Kidney epithelial cell (primary cell): ENCODE measurements at regions not wholly inside any gene's neighbourhood (a gene's known extent, or its start where the extent isn't known, plus 50 kb on each side); places are given as distances from the start of the nearest gene placed in this dataset.

ENCODE experiments used
- DNase-seq: peaks from one replicate; pipeline ENCODE4 v3.0.0-alpha.2; 2010; ENCODE audit warnings: low read depth
- H3K27me3 ChIP-seq: 2 replicates; pipeline ENCODE4 v1.6.0; 2011; ENCODE audit warnings: low read length; ENCODE audit not compliant: control insufficient read depth, insufficient read depth
- H3K36me3 ChIP-seq: 2 replicates; pipeline ENCODE4 v1.5.1; 2011; ENCODE audit warnings: low read length; ENCODE audit not compliant: control insufficient read depth, insufficient read depth
- H3K4me3 ChIP-seq: 2 replicates; pipeline ENCODE4 v1.5.1; 2011; ENCODE audit warnings: low read depth, mild to moderate bottlenecking, control low read depth, low read length
- TF ChIP-seq, protein P1 (sequence below): IDR thresholded peaks from 2 replicates; pipeline ENCODE4 v1.5.1; 2011; ENCODE audit warnings: mild to moderate bottlenecking, moderate library complexity, low read length, control low read depth, inconsistent platforms; ENCODE audit not compliant: insufficient read depth, poor library complexity, severe bottlenecking

DNA sequence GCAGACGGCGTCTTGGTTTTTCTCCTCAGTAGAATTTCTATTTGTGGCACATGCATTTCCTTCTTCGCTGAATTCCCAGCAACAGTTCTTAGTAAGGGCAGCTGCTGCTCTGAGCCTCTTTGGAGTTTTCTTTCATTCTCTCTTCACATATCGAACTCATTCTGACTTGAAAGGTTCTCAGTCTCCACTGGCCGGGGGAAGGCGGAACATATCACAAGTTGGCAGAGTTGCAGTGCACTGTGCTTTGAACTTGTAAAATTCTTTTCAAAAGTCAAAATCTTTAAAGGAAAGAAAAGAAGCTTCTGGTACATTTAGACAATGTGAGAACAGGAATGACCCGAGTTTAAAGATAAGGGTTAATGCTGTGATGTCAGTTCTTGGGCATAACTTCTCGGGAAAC is 286.1 kb upstream of the MAP3K7 start:
- no peaks in the 10 kb centered on the region for H3K36me3 ChIP-seq
- TF ChIP-seq, protein P1, sequence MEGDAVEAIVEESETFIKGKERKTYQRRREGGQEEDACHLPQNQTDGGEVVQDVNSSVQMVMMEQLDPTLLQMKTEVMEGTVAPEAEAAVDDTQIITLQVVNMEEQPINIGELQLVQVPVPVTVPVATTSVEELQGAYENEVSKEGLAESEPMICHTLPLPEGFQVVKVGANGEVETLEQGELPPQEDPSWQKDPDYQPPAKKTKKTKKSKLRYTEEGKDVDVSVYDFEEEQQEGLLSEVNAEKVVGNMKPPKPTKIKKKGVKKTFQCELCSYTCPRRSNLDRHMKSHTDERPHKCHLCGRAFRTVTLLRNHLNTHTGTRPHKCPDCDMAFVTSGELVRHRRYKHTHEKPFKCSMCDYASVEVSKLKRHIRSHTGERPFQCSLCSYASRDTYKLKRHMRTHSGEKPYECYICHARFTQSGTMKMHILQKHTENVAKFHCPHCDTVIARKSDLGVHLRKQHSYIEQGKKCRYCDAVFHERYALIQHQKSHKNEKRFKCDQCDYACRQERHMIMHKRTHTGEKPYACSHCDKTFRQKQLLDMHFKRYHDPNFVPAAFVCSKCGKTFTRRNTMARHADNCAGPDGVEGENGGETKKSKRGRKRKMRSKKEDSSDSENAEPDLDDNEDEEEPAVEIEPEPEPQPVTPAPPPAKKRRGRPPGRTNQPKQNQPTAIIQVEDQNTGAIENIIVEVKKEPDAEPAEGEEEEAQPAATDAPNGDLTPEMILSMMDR, result no peak
- no peak overlapping the region for H3K4me3 ChIP-seq
- DNase-seq, result no peak
- no peaks in the 10 kb centered on the region for H3K27me3 ChIP-seq

DNA sequence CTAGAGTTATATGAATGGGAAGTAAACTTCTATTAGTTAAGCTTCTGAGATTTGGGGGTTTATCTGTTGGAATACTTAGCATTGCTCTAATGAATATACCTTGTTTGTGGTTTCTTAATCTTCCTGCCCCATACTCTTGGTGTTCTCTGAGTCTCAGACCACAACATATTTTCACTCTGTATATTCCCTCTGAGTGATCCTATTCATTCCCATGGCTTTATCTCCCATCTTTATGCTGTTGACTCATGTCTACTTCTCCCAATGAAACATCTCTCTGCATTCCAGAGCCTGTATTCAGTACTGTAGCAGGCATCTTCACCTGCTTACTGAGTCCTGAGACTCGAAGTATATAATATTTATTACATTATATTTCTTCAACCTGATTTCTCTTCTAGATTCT is 283.7 kb upstream of the MAP3K7 start:
- H3K36me3 ChIP-seq, result no peaks in the 10 kb centered on the region
- DNase-seq, result no peak
- H3K4me3 ChIP-seq, result no peak overlapping the region
- TF ChIP-seq, protein P1, result no peak
- H3K27me3 ChIP-seq, result no peaks in the 10 kb centered on the region

DNA sequence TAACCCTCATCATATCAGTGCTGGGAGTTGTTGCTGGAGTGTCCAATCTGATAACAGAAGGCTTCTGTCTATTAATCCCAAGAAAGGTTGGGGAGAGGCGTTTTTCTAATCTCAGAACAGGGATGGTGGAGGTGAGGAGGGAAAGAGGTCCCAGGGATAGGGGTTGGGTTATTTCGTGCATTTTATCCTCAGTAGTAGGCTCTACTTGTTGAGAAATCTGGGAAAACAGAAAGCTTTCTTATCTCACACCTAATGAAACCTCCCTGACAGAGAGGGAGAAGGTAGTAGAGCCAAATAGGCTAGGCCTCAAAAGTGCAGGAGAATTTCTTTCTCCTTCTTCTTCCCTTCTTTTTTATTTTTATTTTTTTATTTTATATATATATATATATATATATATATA is 281.8 kb upstream of the MAP3K7 start:
- Histone ChIP-seq H3K27me3 (no peaks in the 10 kb centered on the region), H3K4me3 (no peak overlapping the region), H3K36me3 (no peaks in the 10 kb centered on the region)
- TF ChIP-seq, protein P1, result no peak
- no peak for DNase-seq

DNA sequence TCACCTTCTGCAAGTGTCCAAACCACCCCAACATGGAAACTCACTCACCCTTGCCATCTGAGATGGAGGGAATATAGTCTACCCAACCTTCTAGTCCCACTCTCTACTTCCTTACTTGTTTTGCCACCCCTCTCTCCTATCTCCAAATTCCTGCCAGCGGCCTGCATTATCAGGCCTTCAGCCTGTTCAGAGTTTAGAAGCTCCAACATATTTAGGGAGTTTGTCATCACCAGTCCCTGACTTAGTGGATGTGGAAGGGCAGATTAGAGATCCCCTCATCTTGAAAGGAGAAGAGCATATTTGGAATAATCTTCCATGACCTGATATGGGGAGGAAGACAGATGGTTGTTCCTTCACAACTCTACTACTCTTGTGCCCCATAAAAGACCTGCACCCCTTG is 281.4 kb upstream of the MAP3K7 start:
- DNase-seq, result no peak
- TF ChIP-seq, protein P1, result no peak
- no peaks in the 10 kb centered on the region for H3K36me3 ChIP-seq
- no peak overlapping the region for H3K4me3 ChIP-seq
- no peaks in the 10 kb centered on the region for H3K27me3 ChIP-seq

DNA sequence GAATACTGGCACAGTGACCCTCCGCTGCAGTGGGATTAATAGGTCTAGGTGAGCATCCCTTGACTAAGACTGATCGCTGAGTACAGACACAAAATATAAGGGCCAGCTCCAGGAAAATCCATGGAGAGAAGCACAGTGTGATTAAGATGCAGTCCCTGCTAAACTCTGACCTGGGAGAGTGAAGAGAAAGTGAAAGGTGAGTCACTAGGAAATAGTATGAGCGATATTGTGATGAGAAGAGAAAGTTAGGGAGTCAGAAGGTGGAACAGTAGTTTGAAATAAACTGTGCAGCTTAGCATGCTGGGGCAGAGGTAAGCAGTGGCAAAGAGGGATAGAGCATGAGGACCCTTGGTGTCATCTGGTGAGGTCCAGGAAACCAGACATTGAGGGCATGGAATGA is 278.6 kb upstream of the MAP3K7 start:
- TF ChIP-seq, protein P1, result no peak
- H3K36me3 ChIP-seq, result no peaks in the 10 kb centered on the region
- no peak overlapping the region for H3K4me3 ChIP-seq
- no peak for DNase-seq
- H3K27me3 ChIP-seq, result no peaks in the 10 kb centered on the region

DNA sequence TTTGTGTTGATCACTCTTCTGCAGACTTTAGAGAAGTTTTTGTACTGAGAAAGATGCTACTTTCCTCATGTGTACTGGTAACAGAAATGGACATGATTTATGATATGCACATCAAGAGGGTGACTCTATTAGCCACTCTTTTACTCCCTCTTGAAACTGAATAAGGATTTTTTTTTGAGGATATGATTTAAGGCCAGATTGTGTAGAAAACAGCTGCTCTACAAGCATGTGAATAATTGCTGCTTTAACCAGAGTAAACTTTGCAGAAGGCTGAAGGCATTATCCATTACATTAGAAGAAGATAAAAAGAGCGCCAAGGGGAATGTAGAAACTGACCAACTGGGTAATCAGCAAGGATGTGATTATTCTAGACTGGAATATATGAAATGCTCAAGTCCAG is 276.2 kb upstream of the MAP3K7 start:
- TF ChIP-seq, protein P1, result no peak
- Histone ChIP-seq H3K4me3 (no peak overlapping the region), H3K27me3 (no peaks in the 10 kb centered on the region), H3K36me3 (no peaks in the 10 kb centered on the region)
- no peak for DNase-seq
